ENCODE measurements at regions not wholly inside any gene's neighbourhood (a gene's known extent, or its start where the extent isn't known, plus 50 kb on each side); places are given as distances from the start of the nearest gene placed in this dataset.
A peak's percentile ranks its signal among the peaks of the same experiment; 100 is the strongest.

DNA sequence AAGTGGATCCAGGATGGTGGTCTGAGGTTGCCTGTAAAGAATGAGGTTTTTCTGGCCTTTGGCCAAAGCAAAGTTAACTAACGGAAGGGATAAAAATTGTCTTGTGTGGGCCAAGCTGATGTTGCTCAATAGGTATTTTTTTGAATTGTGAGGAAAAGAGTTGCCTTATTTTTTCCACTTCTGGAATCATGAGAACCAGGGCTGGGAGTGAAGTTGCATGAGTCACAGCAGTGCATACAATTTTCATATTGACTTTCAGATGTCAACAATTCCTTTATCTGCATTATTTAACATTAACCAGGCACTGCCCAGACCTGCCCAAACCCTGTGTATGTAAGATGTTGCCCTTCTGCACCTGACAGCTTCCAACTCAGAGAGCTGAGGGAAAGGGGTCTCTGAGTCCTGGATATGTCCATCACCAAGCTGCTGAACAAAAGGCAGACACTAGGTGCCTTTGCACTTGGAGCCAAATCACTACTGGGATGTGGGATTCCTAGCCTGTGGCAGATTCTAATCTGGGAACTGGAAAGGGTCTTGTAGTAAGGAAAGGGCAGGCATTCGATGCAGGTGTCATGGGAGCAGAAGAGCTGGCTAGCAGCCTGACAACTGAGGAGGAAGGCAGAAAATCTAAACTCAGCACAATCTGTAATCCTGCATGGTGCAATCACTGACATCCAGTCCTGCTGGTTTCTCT, 52.3 kb upstream of the SLC35B4 start (continued):
- TF ChIP-seq, protein P1, sequence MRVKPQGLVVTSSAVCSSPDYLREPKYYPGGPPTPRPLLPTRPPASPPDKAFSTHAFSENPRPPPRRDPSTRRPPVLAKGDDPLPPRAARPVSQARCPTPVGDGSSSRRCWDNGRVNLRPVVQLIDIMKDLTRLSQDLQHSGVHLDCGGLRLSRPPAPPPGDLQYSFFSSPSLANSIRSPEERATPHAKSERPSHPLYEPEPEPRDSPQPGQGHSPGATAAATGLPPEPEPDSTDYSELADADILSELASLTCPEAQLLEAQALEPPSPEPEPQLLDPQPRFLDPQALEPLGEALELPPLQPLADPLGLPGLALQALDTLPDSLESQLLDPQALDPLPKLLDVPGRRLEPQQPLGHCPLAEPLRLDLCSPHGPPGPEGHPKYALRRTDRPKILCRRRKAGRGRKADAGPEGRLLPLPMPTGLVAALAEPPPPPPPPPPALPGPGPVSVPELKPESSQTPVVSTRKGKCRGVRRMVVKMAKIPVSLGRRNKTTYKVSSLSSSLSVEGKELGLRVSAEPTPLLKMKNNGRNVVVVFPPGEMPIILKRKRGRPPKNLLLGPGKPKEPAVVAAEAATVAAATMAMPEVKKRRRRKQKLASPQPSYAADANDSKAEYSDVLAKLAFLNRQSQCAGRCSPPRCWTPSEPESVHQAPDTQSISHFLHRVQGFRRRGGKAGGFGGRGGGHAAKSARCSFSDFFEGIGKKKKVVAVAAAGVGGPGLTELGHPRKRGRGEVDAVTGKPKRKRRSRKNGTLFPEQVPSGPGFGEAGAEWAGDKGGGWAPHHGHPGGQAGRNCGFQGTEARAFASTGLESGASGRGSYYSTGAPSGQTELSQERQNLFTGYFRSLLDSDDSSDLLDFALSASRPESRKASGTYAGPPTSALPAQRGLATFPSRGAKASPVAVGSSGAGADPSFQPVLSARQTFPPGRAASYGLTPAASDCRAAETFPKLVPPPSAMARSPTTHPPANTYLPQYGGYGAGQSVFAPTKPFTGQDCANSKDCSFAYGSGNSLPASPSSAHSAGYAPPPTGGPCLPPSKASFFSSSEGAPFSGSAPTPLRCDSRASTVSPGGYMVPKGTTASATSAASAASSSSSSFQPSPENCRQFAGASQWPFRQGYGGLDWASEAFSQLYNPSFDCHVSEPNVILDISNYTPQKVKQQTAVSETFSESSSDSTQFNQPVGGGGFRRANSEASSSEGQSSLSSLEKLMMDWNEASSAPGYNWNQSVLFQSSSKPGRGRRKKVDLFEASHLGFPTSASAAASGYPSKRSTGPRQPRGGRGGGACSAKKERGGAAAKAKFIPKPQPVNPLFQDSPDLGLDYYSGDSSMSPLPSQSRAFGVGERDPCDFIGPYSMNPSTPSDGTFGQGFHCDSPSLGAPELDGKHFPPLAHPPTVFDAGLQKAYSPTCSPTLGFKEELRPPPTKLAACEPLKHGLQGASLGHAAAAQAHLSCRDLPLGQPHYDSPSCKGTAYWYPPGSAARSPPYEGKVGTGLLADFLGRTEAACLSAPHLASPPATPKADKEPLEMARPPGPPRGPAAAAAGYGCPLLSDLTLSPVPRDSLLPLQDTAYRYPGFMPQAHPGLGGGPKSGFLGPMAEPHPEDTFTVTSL (CRISPR knock-in tag; IDR thresholded peaks at IDR 0.05; ENCODE audit: borderline replicate concordance): peak; percentile 57; the same call in 1 of the 2 replicates
- TF ChIP-seq CREM (IDR thresholded peaks at IDR 0.05) (0 out of 2 replicates have a peak, but pooled peaks have one; percentile 23), CREM (CRISPR knock-in tag; IDR thresholded peaks at IDR 0.05) (no peak), CC2D1A (CRISPR knock-in tag; IDR thresholded peaks at IDR 0.05) (no peak), DMAP1 (CRISPR knock-in tag; IDR thresholded peaks at IDR 0.05) (0 out of 2 replicates have a peak, but pooled peaks have one; percentile 24), ZNF235 (CRISPR knock-in tag; IDR thresholded peaks at IDR 0.05; ENCODE audit: borderline replicate concordance) (no peak), SOX5 (CRISPR knock-in tag; IDR thresholded peaks at IDR 0.05; ENCODE audit: borderline replicate concordance) (peak; percentile 60; the same call in 1 of the 2 replicates), GFI1 (CRISPR knock-in tag; IDR thresholded peaks at IDR 0.05; ENCODE audit: borderline replicate concordance) (0 out of 2 replicates have a peak, but pooled peaks have one; percentile 35), ZNF558 (CRISPR knock-in tag; IDR thresholded peaks at IDR 0.05; ENCODE audit: borderline replicate concordance) (no peak)
- TF ChIP-seq, protein P2, sequence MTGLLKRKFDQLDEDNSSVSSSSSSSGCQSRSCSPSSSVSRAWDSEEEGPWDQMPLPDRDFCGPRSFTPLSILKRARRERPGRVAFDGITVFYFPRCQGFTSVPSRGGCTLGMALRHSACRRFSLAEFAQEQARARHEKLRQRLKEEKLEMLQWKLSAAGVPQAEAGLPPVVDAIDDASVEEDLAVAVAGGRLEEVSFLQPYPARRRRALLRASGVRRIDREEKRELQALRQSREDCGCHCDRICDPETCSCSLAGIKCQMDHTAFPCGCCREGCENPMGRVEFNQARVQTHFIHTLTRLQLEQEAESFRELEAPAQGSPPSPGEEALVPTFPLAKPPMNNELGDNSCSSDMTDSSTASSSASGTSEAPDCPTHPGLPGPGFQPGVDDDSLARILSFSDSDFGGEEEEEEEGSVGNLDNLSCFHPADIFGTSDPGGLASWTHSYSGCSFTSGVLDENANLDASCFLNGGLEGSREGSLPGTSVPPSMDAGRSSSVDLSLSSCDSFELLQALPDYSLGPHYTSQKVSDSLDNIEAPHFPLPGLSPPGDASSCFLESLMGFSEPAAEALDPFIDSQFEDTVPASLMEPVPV (CRISPR knock-in tag; IDR thresholded peaks at IDR 0.05): 0 out of 2 replicates have a peak, but pooled peaks have one; percentile 31
- TF ChIP-seq, protein P3, sequence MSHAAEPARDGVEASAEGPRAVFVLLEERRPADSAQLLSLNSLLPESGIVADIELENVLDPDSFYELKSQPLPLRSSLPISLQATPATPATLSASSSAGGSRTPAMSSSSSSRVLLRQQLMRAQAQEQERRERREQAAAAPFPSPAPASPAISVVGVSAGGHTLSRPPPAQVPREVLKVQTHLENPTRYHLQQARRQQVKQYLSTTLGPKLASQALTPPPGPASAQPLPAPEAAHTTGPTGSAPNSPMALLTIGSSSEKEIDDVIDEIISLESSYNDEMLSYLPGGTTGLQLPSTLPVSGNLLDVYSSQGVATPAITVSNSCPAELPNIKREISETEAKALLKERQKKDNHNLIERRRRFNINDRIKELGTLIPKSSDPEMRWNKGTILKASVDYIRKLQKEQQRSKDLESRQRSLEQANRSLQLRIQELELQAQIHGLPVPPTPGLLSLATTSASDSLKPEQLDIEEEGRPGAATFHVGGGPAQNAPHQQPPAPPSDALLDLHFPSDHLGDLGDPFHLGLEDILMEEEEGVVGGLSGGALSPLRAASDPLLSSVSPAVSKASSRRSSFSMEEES (CRISPR knock-in tag; IDR thresholded peaks at IDR 0.05): peak; percentile 66; the same call in 1 of the 2 replicates
- TF ChIP-seq, protein P4, sequence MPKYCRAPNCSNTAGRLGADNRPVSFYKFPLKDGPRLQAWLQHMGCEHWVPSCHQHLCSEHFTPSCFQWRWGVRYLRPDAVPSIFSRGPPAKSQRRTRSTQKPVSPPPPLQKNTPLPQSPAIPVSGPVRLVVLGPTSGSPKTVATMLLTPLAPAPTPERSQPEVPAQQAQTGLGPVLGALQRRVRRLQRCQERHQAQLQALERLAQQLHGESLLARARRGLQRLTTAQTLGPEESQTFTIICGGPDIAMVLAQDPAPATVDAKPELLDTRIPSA (CRISPR knock-in tag; IDR thresholded peaks at IDR 0.05; ENCODE audit: borderline replicate concordance): no peak
- TF ChIP-seq, protein P5, sequence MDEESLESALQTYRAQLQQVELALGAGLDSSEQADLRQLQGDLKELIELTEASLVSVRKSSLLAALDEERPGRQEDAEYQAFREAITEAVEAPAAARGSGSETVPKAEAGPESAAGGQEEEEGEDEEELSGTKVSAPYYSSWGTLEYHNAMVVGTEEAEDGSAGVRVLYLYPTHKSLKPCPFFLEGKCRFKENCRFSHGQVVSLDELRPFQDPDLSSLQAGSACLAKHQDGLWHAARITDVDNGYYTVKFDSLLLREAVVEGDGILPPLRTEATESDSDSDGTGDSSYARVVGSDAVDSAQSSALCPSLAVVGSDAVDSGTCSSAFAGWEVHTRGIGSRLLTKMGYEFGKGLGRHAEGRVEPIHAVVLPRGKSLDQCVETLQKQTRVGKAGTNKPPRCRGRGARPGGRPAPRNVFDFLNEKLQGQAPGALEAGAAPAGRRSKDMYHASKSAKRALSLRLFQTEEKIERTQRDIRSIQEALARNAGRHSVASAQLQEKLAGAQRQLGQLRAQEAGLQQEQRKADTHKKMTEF (CRISPR knock-in tag; IDR thresholded peaks at IDR 0.05): no peak
- TF ChIP-seq, protein P6, sequence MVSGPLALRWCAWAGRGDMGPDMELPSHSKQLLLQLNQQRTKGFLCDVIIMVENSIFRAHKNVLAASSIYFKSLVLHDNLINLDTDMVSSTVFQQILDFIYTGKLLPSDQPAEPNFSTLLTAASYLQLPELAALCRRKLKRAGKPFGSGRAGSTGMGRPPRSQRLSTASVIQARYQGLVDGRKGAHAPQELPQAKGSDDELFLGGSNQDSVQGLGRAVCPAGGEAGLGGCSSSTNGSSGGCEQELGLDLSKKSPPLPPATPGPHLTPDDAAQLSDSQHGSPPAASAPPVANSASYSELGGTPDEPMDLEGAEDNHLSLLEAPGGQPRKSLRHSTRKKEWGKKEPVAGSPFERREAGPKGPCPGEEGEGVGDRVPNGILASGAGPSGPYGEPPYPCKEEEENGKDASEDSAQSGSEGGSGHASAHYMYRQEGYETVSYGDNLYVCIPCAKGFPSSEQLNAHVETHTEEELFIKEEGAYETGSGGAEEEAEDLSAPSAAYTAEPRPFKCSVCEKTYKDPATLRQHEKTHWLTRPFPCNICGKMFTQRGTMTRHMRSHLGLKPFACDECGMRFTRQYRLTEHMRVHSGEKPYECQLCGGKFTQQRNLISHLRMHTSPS (CRISPR knock-in tag; IDR thresholded peaks at IDR 0.05; ENCODE audit: low read depth): peak; percentile 19; the same call in 1 of the 2 replicates
